GM19463 (cell line): ENCODE measurements at regions not wholly inside any gene's neighbourhood (a gene's known extent, or its start where the extent isn't known, plus 50 kb on each side); places are given as distances from the start of the nearest gene placed in this dataset.

Experiments used
- ATAC-seq: cut with Tn5 transposase; IDR thresholded peaks from one replicate; pipeline ENCODE4 v1.9.1; 2021; ENCODE audit warnings: mild to moderate bottlenecking, moderate library complexity; ENCODE audit not compliant: unreplicated experiment

GRCh38 chr4:153034681-153035080 lies 98.6 kb downstream of the FHDC1 start:
- no peak for ATAC-seq

- ATAC-seq: no peak
Measured at GRCh38 chr4:153036931-153037482, 100.9 kb downstream of the FHDC1 start.

DNA sequence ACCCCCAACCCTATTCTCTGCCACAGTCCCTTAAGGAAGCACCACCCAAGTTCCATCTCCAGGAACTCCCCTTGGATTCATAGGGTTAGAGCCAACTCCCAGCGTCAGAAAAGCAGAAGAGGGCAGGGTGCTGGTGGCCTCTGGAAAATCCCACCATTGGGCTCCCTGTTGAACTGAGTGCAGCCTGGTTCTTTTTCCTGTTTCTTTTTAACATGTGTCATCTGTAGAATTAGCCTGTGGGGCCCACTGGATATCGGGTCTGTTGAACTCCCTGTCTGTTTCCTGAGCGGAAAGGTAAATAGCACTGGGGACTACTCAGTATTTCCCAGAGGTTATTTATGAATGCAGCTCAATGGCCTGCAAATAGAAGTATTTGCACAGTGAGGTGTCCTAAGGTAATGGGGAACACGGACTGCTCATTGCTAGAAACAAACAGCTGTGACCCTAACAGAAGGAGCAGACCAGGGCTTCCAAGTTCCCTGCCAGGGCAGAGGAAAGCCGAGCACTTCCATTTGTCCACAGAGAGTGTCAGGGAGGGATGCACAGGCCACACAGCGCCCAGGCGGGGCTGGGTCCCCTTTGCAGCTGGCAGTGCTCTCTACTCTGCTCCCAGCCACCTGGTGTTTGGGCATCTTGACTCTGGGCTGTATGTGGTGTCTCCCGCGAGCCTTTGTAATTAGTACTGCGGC lies 102.6 kb downstream of the FHDC1 start:
- ATAC-seq: no peak

DNA sequence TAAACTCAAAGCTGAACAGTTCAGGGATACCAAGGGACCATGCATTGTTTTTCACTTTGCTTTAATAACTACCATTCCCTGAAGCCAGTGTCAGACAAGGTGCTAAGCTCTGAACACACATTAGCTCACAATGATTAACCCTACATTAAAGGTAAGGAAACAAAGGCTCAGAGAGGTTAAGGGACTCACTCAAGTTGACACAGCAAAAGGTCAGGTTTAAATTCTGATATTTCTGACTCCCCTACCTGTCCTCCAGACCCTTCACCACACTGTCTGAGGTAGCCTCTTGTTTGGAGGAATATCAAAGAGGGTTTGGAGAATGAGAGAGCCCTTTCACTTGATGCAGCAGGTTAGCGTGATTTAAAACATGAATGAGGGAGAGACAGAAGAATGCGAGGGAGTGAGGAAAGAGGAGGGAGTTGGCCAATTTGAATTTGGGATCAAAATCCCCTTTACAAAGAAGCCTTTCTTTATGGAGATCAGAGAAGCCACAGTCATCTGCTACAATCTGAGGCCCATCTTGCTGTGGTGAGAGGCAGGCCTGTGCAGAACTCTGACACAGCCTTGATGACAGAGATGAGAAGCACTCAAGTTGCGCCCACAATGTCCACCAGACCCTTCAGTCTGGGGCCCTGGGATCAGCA lies 103.5 kb downstream of the FHDC1 start:
- ATAC-seq: no peak

DNA sequence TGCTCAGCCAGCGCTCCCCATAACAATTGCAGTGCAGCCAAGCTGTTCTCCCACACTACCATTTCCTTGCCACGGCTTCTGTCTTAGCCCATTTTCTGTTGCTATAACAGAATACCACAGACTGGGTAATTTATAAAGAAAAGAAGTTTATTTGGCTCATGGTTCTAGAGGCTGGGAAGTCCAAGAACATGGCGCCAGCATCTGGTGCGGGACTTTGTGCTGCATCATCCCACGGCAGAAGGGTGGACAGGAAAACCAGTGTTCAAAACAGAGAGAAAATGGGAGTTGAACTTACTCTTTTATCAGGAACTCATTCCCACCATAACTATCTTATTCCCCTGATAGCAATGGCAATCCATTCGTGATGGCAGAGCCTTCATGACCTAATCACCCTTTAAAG lies 104.6 kb downstream of the FHDC1 start:
- ATAC-seq: no peak

- no peak for ATAC-seq
Measured at GRCh38 chr4:153044036-153044435, 107.9 kb downstream of the FHDC1 start.

DNA sequence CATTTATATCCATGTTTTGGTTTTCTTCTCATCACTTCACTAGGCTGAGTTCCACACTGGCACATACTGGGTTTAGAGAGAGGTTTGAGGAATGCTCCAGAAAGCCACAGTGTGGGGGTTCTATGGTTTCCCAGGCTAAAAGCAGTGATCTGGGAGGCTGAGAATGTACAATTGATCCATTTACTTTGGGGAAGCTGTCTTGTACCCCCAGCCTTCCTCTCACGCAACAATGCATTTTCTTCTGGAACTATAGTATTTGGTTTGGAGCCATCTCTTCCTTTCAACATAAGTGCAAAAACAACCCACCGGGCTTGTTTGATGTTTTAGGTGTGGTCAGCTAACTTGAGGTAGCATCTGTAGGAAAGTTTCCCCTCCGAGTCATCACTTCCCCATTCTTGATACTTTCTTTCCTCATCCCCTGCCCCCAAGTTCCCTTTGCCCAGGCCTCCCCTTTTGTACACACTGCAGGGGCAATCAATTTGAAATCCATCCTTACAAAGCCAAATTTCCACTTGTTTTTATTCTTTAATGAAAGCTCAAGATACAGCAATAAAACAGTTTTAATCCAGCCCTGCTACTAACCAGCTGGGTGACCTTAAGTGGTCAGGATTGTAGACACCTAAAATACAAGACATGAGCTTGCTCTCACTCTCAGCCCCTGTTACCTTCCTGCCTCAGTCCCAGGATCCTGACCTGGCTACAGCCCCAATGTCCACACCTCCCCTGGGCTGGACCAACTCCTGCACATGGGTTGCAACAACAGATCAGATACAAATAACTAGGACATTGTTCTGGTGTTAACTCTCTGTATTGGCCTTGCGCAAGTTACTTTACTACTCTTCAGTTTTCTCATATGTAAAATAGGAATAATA lies 109.2 kb downstream of the FHDC1 start:
- ATAC-seq: peak; percentile 62

DNA sequence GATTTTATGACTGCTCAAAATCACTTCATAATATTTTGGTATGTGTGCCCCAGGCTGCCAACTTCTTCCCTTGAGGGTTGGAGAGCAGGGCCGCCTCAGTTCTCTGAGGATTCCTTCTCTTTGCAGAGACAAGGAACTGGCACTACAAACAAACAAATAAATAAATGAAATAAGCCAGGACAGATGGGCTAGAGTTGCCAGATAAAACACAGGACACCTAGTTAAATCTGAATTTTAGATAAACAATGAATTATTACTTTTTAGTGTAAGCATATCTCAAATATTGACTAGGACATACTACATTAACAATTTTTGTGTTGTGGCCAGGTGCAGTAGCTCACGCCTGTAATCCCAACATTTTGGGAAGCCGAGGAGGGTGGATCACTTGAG lies 122.5 kb downstream of the FHDC1 start:
- ATAC-seq: no peak

- ATAC-seq: no peak
Measured at GRCh38 chr4:153060196-153060595, 124.1 kb downstream of the FHDC1 start.

DNA sequence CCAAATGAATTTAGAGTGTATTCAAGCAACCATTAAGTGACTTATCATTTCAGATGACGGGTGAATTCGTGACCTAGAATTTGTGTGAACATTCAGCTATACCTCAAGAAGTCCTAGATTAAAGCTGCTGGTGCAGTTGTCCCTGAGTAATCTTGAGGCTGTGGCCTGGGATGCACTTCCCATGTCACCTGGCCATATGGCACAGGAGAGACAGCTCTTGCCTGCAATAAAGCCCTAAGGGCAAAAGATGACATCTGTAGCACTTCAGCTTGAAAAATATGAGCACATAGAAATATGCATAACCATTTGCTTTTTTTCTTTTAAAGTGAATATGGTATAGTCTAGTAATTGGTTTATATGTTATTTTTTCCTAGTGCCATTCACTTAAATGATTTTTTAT lies 125.8 kb downstream of the FHDC1 start:
- no peak for ATAC-seq

GRCh38 chr4:153062652-153063168 lies 126.6 kb downstream of the FHDC1 start:
- no peak for ATAC-seq

- ATAC-seq: no peak
Measured at GRCh38 chr4:153063490-153063889, 127.4 kb downstream of the FHDC1 start.

DNA sequence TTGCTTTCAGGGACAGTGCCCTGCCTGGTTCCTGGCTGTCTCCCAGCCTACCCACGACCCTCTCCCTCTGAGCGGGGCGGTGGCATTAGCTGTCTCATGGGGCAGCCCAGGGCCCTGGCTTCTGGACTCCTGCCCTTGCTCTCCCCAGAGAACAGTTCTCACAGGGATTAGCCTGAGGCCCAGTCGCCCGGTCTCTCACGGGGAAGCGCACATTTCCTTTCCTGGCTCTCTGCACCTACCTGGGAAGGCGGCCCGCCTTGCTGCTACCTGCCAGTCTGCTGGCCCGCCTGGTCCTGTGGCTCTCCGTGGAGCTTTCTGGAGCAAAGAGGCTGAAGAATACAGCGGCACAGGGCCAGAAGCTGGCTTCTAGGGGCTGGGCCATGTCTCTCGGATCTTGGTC lies 128.4 kb downstream of the FHDC1 start:
- no peak for ATAC-seq

- no peak for ATAC-seq
Measured at GRCh38 chr4:153065276-153065675, 129.2 kb downstream of the FHDC1 start.

GRCh38 chr4:153067376-153067775 lies 131.3 kb downstream of the FHDC1 start:
- ATAC-seq: no peak

DNA sequence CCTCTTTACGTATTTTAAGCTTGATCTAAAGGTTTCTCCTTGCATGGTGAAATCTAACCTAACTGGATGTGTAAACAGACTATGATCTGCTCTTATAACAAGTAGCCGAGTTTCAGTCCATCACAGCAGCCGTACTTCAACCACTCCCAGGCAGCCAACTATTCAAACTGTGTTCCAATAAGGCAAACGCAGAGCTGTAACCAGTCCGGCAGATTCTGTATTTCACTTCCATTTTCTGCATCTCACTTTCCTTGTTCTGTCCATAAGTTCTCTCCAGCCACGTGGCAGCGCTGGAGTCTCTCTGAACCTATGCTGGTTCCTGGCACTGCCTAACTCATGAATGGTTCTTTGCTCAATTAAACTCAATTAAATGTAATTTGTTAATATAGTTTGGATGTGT lies 132.6 kb downstream of the FHDC1 start:
- ATAC-seq: no peak

DNA sequence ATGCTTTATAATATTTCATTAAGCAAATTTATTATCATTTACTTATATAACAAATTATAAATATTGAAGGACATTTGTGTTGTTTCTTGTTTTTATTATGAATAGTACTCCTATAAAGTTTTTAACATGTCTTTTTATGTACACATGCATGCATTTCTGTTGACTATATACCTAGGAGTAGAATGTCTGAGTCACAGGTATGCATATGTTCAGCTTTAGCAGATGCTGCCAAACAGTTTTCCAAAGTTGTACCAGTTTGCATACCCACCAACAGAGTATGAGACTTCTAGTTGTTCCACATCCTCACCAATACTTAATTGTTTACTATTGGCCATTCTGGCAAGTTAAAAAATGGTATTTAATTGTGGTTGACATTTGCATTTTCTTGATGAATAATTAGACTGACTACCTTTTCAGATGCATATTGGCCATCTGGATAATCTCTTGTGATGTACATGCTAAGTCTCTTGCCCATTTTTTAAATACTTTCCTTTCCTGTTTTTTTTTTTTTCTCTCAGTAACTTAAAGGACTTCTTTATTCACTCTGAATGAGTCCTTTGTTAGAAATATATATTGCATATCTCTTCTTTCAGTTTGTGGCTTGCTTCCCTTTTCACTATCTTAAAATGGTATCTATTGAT lies 132.2 kb upstream of the TRIM2 start:
- no peak for ATAC-seq

DNA sequence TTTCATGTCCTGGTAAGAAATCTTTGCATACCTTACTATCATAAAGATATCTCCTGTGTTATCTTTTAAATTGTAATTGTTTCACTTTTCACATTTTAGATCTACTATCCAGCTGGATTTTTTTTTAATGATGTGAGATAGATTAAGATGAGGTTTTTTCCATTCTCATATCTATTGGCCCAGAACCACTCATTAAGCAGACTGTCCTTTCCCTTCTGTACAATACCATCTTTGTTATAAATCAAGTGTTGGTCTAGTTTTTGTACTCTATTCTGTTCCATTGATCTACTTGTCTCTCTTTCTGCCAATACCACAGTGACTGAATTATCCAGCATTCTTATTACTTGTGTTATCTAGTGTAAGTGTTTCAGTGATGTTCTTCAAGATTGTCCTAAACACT lies 131.6 kb upstream of the TRIM2 start:
- ATAC-seq: no peak

- ATAC-seq: no peak
Measured at GRCh38 chr4:153074486-153074885, 129.8 kb upstream of the TRIM2 start.

DNA sequence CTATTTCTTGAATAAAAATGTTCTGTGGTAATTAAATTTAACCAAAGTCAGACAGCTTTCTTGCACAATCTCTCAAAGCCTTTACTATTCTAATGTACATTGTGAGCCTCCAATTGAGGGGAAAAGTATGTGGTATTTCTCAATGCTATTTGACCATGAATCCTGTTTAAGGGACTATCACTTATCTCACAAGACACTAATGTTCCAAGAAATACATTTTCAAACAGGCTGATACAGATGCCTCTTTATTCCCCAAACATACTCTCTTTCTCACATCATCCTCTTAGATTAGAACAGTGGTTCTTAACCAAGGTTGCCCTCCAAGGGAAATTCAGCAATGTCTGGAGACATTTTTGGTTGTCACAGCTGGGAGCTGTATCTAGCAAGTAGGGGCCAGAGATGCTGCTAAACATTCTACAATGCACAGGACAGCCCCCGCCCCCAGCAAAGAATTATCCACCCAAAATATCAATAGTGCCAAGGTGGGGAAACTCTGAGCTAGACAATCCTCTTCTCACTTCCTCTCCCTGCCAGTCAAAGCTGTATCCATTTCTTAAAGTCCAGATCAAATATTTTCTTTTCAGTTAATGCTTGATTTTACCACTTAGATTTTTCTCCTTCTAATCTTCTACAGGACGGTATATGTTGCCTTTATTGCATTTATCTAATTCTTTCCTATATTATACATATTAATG lies 129.2 kb upstream of the TRIM2 start:
- no peak for ATAC-seq
